ENCODE measurements at regions not wholly inside any gene's neighbourhood (a gene's known extent, or its start where the extent isn't known, plus 50 kb on each side); places are given as distances from the start of the nearest gene placed in this dataset.

DNA sequence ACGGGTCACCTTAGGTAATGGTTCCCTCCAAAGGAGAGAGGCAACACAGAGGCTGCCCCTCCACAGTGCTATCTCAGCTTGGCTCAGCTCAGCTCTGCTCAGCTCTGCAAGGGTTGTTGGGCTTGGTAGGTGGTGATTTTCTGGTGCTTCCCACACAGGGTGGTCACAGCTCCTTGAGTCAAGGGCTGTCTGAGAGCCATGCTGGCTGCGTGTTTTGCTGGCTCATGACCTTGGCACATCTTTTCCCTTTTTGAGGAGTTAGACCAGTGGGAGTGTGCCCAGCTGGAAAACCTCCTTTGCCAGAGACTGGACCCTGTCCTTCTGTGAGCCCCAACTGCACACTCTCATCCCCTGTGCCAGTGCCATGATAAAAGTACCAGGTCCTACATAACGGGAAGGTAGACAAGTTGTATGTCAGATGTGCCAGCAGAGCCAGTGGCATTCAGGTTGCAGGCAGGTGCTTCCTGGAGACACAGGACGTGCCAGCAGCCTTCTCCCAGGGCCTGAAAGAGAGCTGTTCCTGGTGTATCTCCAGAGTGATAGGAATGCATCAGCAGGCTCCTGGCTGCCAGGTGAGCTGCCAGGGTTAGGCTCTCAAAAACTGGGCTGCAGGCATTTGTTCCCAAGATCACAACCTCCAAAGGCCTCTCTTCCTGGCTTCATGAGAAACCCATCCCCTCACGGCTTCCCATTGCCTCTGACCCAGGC, 118.6 kb upstream of the CXCL14 start:
- TF ChIP-seq ZNF274 (IDR thresholded peaks at IDR 0.05; ENCODE audit: low read depth, low read length) (no peak), SUZ12 (IDR thresholded peaks at IDR 0.05; ENCODE audit: extremely low read depth, insufficient read depth, insufficient read length) (no peak)

All from NT2/D1 (cell line).